ENCODE measurements at regions not wholly inside any gene's neighbourhood (a gene's known extent, or its start where the extent isn't known, plus 50 kb on each side); places are given as distances from the start of the nearest gene placed in this dataset.
"Not testable (repeated sequence)": the region's sequence is repeated elsewhere in the genome, so short reads cannot be mapped to it uniquely, and the experiment has no call there.

- Histone ChIP-seq H4K20me1 (no peaks in the 10 kb centered on the region), H3K27ac (no peak overlapping the region), H3K36me3 (no peaks in the 10 kb centered on the region), H3K4me3 (no peak overlapping the region), H3K4me2 (peak overlapping the region in 3 of 11 experiments; percentile 31 to 50 (median 47); a peak in 7 of 22 replicates), H3K27me3 (no peaks in the 10 kb centered on the region), H3K9me3 (replicated peaks in 1 of 11) (no peaks in the 10 kb centered on the region), H3K4me1 (peaks cover 5 to 38% (median 32%) of the 10 kb centered on the region in 10 experiments; a peak in 18 of 20 replicates), H3K9ac (no peak overlapping the region)
- TF ChIP-seq Cebpa-rat (IDR thresholded peaks at IDR 0.05) = no peak
Measured at GRCh38 chr16:10255728-10256127, 73.5 kb upstream of the GRIN2A start.

- no peak overlapping the region for H3K27ac ChIP-seq
- H3K4me2 ChIP-seq = peak overlapping the region; percentile 27 to 77 (median 47)
- no peaks in the 10 kb centered on the region for H3K27me3 ChIP-seq
- H3K9me3 ChIP-seq (replicated peaks in 1 of 11) = no peaks in the 10 kb centered on the region
- no peaks in the 10 kb centered on the region for H4K20me1 ChIP-seq
- no peaks in the 10 kb centered on the region for H3K36me3 ChIP-seq
- TF ChIP-seq Cebpa-rat (IDR thresholded peaks at IDR 0.05) = no peak
- H3K4me1 ChIP-seq = peaks cover 5 to 38% (median 32%) of the 10 kb centered on the region in 10 experiments; a peak in 18 of 20 replicates
- H3K4me3 ChIP-seq = no peak overlapping the region
- no peak overlapping the region; a peak in 1 of 22 replicates for H3K9ac ChIP-seq
Measured at GRCh38 chr16:10256784-10257641, 74.8 kb upstream of the GRIN2A start.

GRCh38 chr16:10257642-10258251 is 75.5 kb upstream of the GRIN2A start:
- H3K27me3 ChIP-seq; H3K9ac ChIP-seq; H3K4me3 ChIP-seq; H3K9me3 ChIP-seq (replicated peaks in 1 of 11); H4K20me1 ChIP-seq; H3K27ac ChIP-seq; H3K36me3 ChIP-seq: not testable (repeated sequence)
- H3K4me1 ChIP-seq = peaks cover 5 to 38% (median 32%) of the 10 kb centered on the region in 10 experiments; a peak in 18 of 20 replicates
- peak overlapping the region in 6 of 11 experiments; percentile 6 to 73 (median 24); a peak in 10 of 22 replicates for H3K4me2 ChIP-seq

GRCh38 chr16:10258930-10259603 is 76.8 kb upstream of the GRIN2A start:
- peak overlapping the region in 7 of 11 experiments; percentile 12 to 57 (median 29); a peak in 7 of 22 replicates for H3K4me2 ChIP-seq
- not testable (repeated sequence) for H3K36me3 ChIP-seq; H3K27me3 ChIP-seq; H3K9me3 ChIP-seq (replicated peaks in 1 of 11); H3K9ac ChIP-seq; H3K4me3 ChIP-seq; H3K27ac ChIP-seq; H4K20me1 ChIP-seq
- peaks cover 5 to 37% (median 23%) of the 10 kb centered on the region in 10 experiments; a peak in 18 of 20 replicates for H3K4me1 ChIP-seq

GRCh38 chr16:10261077-10261476 is 78.8 kb upstream of the GRIN2A start:
- Histone ChIP-seq H3K4me1 (peaks cover 5 to 31% (median 22%) of the 10 kb centered on the region in 10 experiments; a peak in 18 of 20 replicates), H3K27ac (no peak overlapping the region), H3K27me3 (no peaks in the 10 kb centered on the region), H3K9me3 (replicated peaks in 1 of 11) (no peaks in the 10 kb centered on the region), H3K9ac (no peak overlapping the region), H4K20me1 (no peaks in the 10 kb centered on the region), H3K4me2 (no peak overlapping the region), H3K4me3 (no peak overlapping the region), H3K36me3 (no peaks in the 10 kb centered on the region)
- no peak for TF ChIP-seq Cebpa-rat (IDR thresholded peaks at IDR 0.05)

GRCh38 chr16:10261526-10261925 is 79.3 kb upstream of the GRIN2A start:
- not testable (repeated sequence) for H3K9ac ChIP-seq; H3K27ac ChIP-seq; H3K36me3 ChIP-seq; H3K4me2 ChIP-seq; H3K9me3 ChIP-seq (replicated peaks in 1 of 11); H4K20me1 ChIP-seq; H3K4me3 ChIP-seq; H3K27me3 ChIP-seq
- H3K4me1 ChIP-seq = peaks cover 5 to 28% (median 19%) of the 10 kb centered on the region in 10 experiments; a peak in 18 of 20 replicates

- Histone ChIP-seq H3K9me3 (replicated peaks in 1 of 11) (no peaks in the 10 kb centered on the region), H3K4me2 (no peak overlapping the region), H4K20me1 (no peaks in the 10 kb centered on the region), H3K4me1 (peaks cover 5 to 20% (median 11%) of the 10 kb centered on the region in 10 experiments; a peak in 17 of 20 replicates), H3K27me3 (no peaks in the 10 kb centered on the region), H3K36me3 (no peaks in the 10 kb centered on the region), H3K9ac (no peak overlapping the region), H3K27ac (no peak overlapping the region), H3K4me3 (no peak overlapping the region)
- no peak for TF ChIP-seq Cebpa-rat (IDR thresholded peaks at IDR 0.05)
Measured at GRCh38 chr16:10262377-10263132, 80.3 kb upstream of the GRIN2A start.

GRCh38 chr16:10265770-10266615 is 83.8 kb upstream of the GRIN2A start:
- H3K9ac ChIP-seq = no peak overlapping the region
- no peaks in the 10 kb centered on the region for H4K20me1 ChIP-seq
- H3K36me3 ChIP-seq = no peaks in the 10 kb centered on the region
- no peaks in the 10 kb centered on the region for H3K27me3 ChIP-seq
- peak overlapping the region in 5 of 11 experiments; percentile 6 to 29 (median 27); a peak in 5 of 22 replicates for H3K4me2 ChIP-seq
- H3K4me3 ChIP-seq = no peak overlapping the region
- peaks cover 0 to 8% (median 5%) of the 10 kb centered on the region in 10 experiments; a peak in 4 of 20 replicates for H3K4me1 ChIP-seq
- H3K27ac ChIP-seq = no peak overlapping the region
- no peak for TF ChIP-seq Cebpa-rat (IDR thresholded peaks at IDR 0.05)
- peaks cover 0 to 13% (median 2%) of the 10 kb centered on the region in 11 experiments; a peak in 6 of 22 replicates for H3K9me3 ChIP-seq (replicated peaks in 1 of 11)

Measured in BLaER1 treated with 17β-estradiol and CSF1 and Interleukin-3, amounts not matched to agents 10 nM and 100 nM (cell line).